ENCODE measurements at regions not wholly inside any gene's neighbourhood (a gene's known extent, or its start where the extent isn't known, plus 50 kb on each side); places are given as distances from the start of the nearest gene placed in this dataset.

GRCh38 chr2:12928197-12928774, 211.6 kb downstream of the TRIB2 start:
- no peak for DNase-seq (ENCODE audit: extremely low read depth in 1 of 2, low read depth in 1 of 2)

- no peak for DNase-seq (ENCODE audit: extremely low read depth in 1 of 2, low read depth in 1 of 2)
Measured at GRCh38 chr2:12928775-12929401, 212.2 kb downstream of the TRIB2 start.

GRCh38 chr2:12929758-12930157, 213.0 kb downstream of the TRIB2 start:
- DNase-seq (ENCODE audit: extremely low read depth in 1 of 2, low read depth in 1 of 2), result no peak

GRCh38 chr2:12930391-12930790, 213.7 kb downstream of the TRIB2 start:
- DNase-seq (ENCODE audit: extremely low read depth in 1 of 2, low read depth in 1 of 2), result no peak

- DNase-seq (ENCODE audit: extremely low read depth in 1 of 2, low read depth in 1 of 2), result no peak
Measured at GRCh38 chr2:12931186-12931844, 214.6 kb downstream of the TRIB2 start.

- DNase-seq (ENCODE audit: extremely low read depth in 1 of 2, low read depth in 1 of 2), result no peak
Measured at GRCh38 chr2:12932192-12932591, 215.5 kb downstream of the TRIB2 start.

GRCh38 chr2:12934146-12934756, 217.5 kb downstream of the TRIB2 start:
- DNase-seq (ENCODE audit: extremely low read depth in 1 of 2, low read depth in 1 of 2), result no peak

GRCh38 chr2:12935222-12935621, 218.5 kb downstream of the TRIB2 start:
- DNase-seq (ENCODE audit: extremely low read depth in 1 of 2, low read depth in 1 of 2), result no peak

GRCh38 chr2:12935796-12936195, 219.1 kb downstream of the TRIB2 start:
- DNase-seq (ENCODE audit: extremely low read depth in 1 of 2, low read depth in 1 of 2), result no peak

GRCh38 chr2:12941203-12941602, 224.5 kb downstream of the TRIB2 start:
- no peak for DNase-seq (ENCODE audit: extremely low read depth in 1 of 2, low read depth in 1 of 2)

- no peak for DNase-seq (ENCODE audit: extremely low read depth in 1 of 2, low read depth in 1 of 2)
Measured at GRCh38 chr2:12948231-12948960, 231.7 kb downstream of the TRIB2 start.

- DNase-seq (ENCODE audit: extremely low read depth in 1 of 2, low read depth in 1 of 2), result no peak
Measured at GRCh38 chr2:12948961-12949353, 232.2 kb downstream of the TRIB2 start.

GRCh38 chr2:12949406-12949805, 232.7 kb downstream of the TRIB2 start:
- DNase-seq (ENCODE audit: extremely low read depth in 1 of 2, low read depth in 1 of 2), result no peak

GRCh38 chr2:12950174-12950573, 233.4 kb downstream of the TRIB2 start:
- DNase-seq (ENCODE audit: extremely low read depth in 1 of 2, low read depth in 1 of 2), result no peak

GRCh38 chr2:12950957-12951656, 234.4 kb downstream of the TRIB2 start:
- DNase-seq (ENCODE audit: extremely low read depth in 1 of 2, low read depth in 1 of 2), result no peak

- no peak for DNase-seq (ENCODE audit: extremely low read depth in 1 of 2, low read depth in 1 of 2)
Measured at GRCh38 chr2:12951657-12951973, 234.9 kb downstream of the TRIB2 start.

GRCh38 chr2:12953596-12953995, 236.9 kb downstream of the TRIB2 start:
- DNase-seq (ENCODE audit: extremely low read depth in 1 of 2, low read depth in 1 of 2), result no peak

GRCh38 chr2:12955864-12956263, 239.1 kb downstream of the TRIB2 start:
- no peak for DNase-seq (ENCODE audit: extremely low read depth in 1 of 2, low read depth in 1 of 2)

- DNase-seq (ENCODE audit: extremely low read depth in 1 of 2, low read depth in 1 of 2), result no peak
Measured at GRCh38 chr2:12957251-12957650, 240.5 kb downstream of the TRIB2 start.

GRCh38 chr2:12959935-12960334, 243.2 kb downstream of the TRIB2 start:
- no peak for DNase-seq (ENCODE audit: extremely low read depth in 1 of 2, low read depth in 1 of 2)

- DNase-seq (ENCODE audit: extremely low read depth in 1 of 2, low read depth in 1 of 2), result no peak
Measured at GRCh38 chr2:12960671-12961070, 243.9 kb downstream of the TRIB2 start.
